IMR-90 (cell line): ENCODE measurements at regions not wholly inside any gene's neighbourhood (a gene's known extent, or its start where the extent isn't known, plus 50 kb on each side); places are given as distances from the start of the nearest gene placed in this dataset.

Source experiments
- ATAC-seq: fragments of 200-7000 bp; cut with Tn5 transposase; 2 replicates; pipeline ENCODE4 v1.9.1; 2020; ENCODE audit warnings: low read depth, mild to moderate bottlenecking, moderate library complexity
- BruUV-seq: library from RNA; stranded (reverse); fragments of 400-500 nt; replicated peaks from 2 replicates; lab custom pipeline; 2021; lab: Mats Ljungman, UMichigan
- CTCF ChIA-PET: fragments of 300-600 bp; formaldehyde crosslinking; extraction: SDS; loops from one replicate; lab custom pipeline; 2021; ENCODE audit warnings: antibody characterized with exemption; lab: Yijun Ruan, JAX
- POLR2A ChIA-PET: fragments of 300-600 bp; sonication (Branson Sonifier 250); formaldehyde crosslinking; loops from one replicate; lab custom pipeline; 2022; ENCODE audit warnings: antibody characterized with exemption; ENCODE audit not compliant: unreplicated experiment; lab: Charles Lee
- DNase-seq: peaks from one replicate; pipeline ENCODE4 v3.0.0; 2013
- H2AFZ ChIP-seq: replicated peaks from 2 replicates; pipeline ENCODE3; 2013; ENCODE audit warnings: low read length, mild to moderate bottlenecking; ENCODE audit not compliant: poor library complexity
- H2AK5ac ChIP-seq: 2 replicates; pipeline ENCODE4 v1.6.1; 2013; ENCODE audit warnings: low read depth, low read length, inconsistent platforms
- H2AK9ac ChIP-seq: replicated peaks from 2 replicates; pipeline ENCODE3; 2013; ENCODE audit warnings: mild to moderate bottlenecking, low read depth, low read length, moderate library complexity; ENCODE audit not compliant: poor library complexity
- H2BK120ac ChIP-seq: 2 replicates; pipeline ENCODE4 v1.6.1; 2013; ENCODE audit warnings: low read depth, low read length, inconsistent platforms
- H2BK15ac ChIP-seq: 3 replicates; pipeline ENCODE4 v1.6.1; 2013; ENCODE audit warnings: low read depth, low read length, inconsistent platforms
- H2BK20ac ChIP-seq: 2 replicates; pipeline ENCODE4 v1.6.1; 2013; ENCODE audit warnings: low read depth, mild to moderate bottlenecking, inconsistent platforms, low read length, moderate library complexity
- H2BK5ac ChIP-seq: 2 replicates; pipeline ENCODE4 v1.6.1; 2013; ENCODE audit warnings: mild to moderate bottlenecking, low read depth, low read length, inconsistent platforms; ENCODE audit not compliant: poor library complexity, severe bottlenecking
- H3K14ac ChIP-seq: replicated peaks from 2 replicates; pipeline ENCODE4 v1.6.1; 2013; ENCODE audit warnings: low read depth, low read length, inconsistent platforms
- H3K18ac ChIP-seq: 2 replicates; pipeline ENCODE4 v1.6.1; 2013; ENCODE audit warnings: low read depth, low read length, control low read depth
- H3K23ac ChIP-seq: 2 replicates; pipeline ENCODE4 v1.6.1; 2013; ENCODE audit warnings: low read depth, low read length, inconsistent platforms
- H3K27ac ChIP-seq: 2 replicates; pipeline ENCODE4 v1.5.1; 2013; ENCODE audit warnings: mild to moderate bottlenecking, control low read depth, low read length; ENCODE audit not compliant: insufficient read depth
- H3K27me3 ChIP-seq: 2 replicates; pipeline ENCODE4 v1.6.1; 2013; ENCODE audit warnings: low read length; ENCODE audit not compliant: control insufficient read depth, insufficient read depth
- H3K36me3 ChIP-seq: 2 replicates; pipeline ENCODE4 v1.6.1; 2013; ENCODE audit warnings: low read length, mixed read lengths; ENCODE audit not compliant: control insufficient read depth, insufficient read depth
- H3K4ac ChIP-seq: 2 replicates; pipeline ENCODE4 v1.6.1; 2013; ENCODE audit warnings: low read depth, low read length, inconsistent platforms
- H3K4me1 ChIP-seq: 2 replicates; pipeline ENCODE4 v1.6.1; 2013; ENCODE audit warnings: low read length, mixed read lengths; ENCODE audit not compliant: control insufficient read depth, insufficient read depth
- H3K4me2 ChIP-seq: 2 replicates; pipeline ENCODE4 v1.6.1; 2013; ENCODE audit warnings: low read depth, mild to moderate bottlenecking, control low read depth, low read length, moderate library complexity
- H3K4me3 ChIP-seq: 2 replicates; pipeline ENCODE4 v1.5.1; 2013; ENCODE audit warnings: low read depth, mild to moderate bottlenecking, control low read depth, low read length, moderate library complexity; ENCODE audit not compliant: insufficient read depth
- H3K56ac ChIP-seq: 2 replicates; pipeline ENCODE4 v1.6.1; 2013; ENCODE audit warnings: low read length, inconsistent platforms; ENCODE audit not compliant: insufficient read depth; ENCODE audit errors: extremely low read depth
- H3K79me1 ChIP-seq, 2 experiments: 2 replicates each; pipeline ENCODE4 v1.6.1; 2013; ENCODE audit warnings: low read length in 2 of 2, inconsistent platforms in 1 of 2, low read depth in 1 of 2
- H3K9ac ChIP-seq: 2 replicates; pipeline ENCODE4 v1.6.1; 2013; ENCODE audit warnings: low read depth, low read length, control low read depth
- H3K9me1 ChIP-seq: 2 replicates; pipeline ENCODE4 v1.6.1; 2013; ENCODE audit warnings: low read length, inconsistent platforms; ENCODE audit not compliant: insufficient read depth
- H3K9me3 ChIP-seq: 2 replicates; pipeline ENCODE4 v1.6.1; 2013; ENCODE audit warnings: low read length; ENCODE audit not compliant: control insufficient read depth, insufficient read depth
- H4K20me1 ChIP-seq: 2 replicates; pipeline ENCODE4 v1.6.1; 2013; ENCODE audit warnings: low read length, inconsistent platforms; ENCODE audit not compliant: insufficient read depth
- H4K5ac ChIP-seq: 2 replicates; pipeline ENCODE4 v1.6.1; 2013; ENCODE audit warnings: mild to moderate bottlenecking, low read depth, low read length, control low read depth
- H4K8ac ChIP-seq, 2 experiments: 2 replicates each; pipeline ENCODE4 v1.6.1; 2013; ENCODE audit warnings: low read depth in 2 of 2, low read length in 2 of 2, control low read depth in 1 of 2, inconsistent platforms in 1 of 2
- H4K91ac ChIP-seq: 2 replicates; pipeline ENCODE4 v1.6.1; 2013; ENCODE audit warnings: low read depth, low read length, inconsistent platforms; ENCODE audit not compliant: insufficient read depth
- BHLHE40 ChIP-seq: fragments of 150-350 bp; IDR thresholded peaks from 2 replicates; pipeline ENCODE4 v1.6.1; 2016; ENCODE audit warnings: mild to moderate bottlenecking, low read depth, low read length
- CEBPB ChIP-seq: IDR thresholded peaks from 2 replicates; pipeline ENCODE4 v1.6.1; 2012; ENCODE audit warnings: low read depth, low read length, improper control_type of control experiment
- CHD1 ChIP-seq: IDR thresholded peaks from 2 replicates; pipeline ENCODE4 v1.6.1; 2012; ENCODE audit warnings: low read depth, low read length, improper control_type of control experiment
- FOS ChIP-seq: fragments of 150-350 bp; IDR thresholded peaks from 2 replicates; pipeline ENCODE4 v1.6.1; 2016; ENCODE audit warnings: low read depth, low read length
- MAFK ChIP-seq: IDR thresholded peaks from 2 replicates; pipeline ENCODE4 v1.6.1; 2012; ENCODE audit warnings: low read depth, low read length, improper control_type of control experiment
- MAZ ChIP-seq: IDR thresholded peaks from 2 replicates; pipeline ENCODE4 v1.6.1; 2012; ENCODE audit warnings: low read depth, mild to moderate bottlenecking, low read length, improper control_type of control experiment, moderate library complexity, borderline replicate concordance
- MXI1 ChIP-seq: IDR thresholded peaks from 2 replicates; pipeline ENCODE4 v1.6.1; 2012; ENCODE audit warnings: low read depth, mild to moderate bottlenecking, low read length, moderate library complexity, borderline replicate concordance
- NFE2L2 ChIP-seq: fragments of 150-350 bp; IDR thresholded peaks from 2 replicates; pipeline ENCODE4 v1.6.1; 2016; ENCODE audit warnings: low read depth, mild to moderate bottlenecking, low read length
- POLR2A ChIP-seq: IDR thresholded peaks from 2 replicates; pipeline ENCODE4 v1.6.1; 2012; ENCODE audit warnings: mild to moderate bottlenecking, low read depth, low read length
- RAD21 ChIP-seq: IDR thresholded peaks from 2 replicates; pipeline ENCODE4 v1.6.1; 2012; ENCODE audit warnings: low read length, improper control_type of control experiment
- RCOR1 ChIP-seq: IDR thresholded peaks from 2 replicates; pipeline ENCODE4 v1.6.1; 2012; ENCODE audit warnings: mild to moderate bottlenecking, low read length, improper control_type of control experiment; ENCODE audit not compliant: insufficient replicate concordance
- RFX5 ChIP-seq: IDR thresholded peaks from 2 replicates; pipeline ENCODE4 v1.8.0; 2012; ENCODE audit warnings: low read depth, mild to moderate bottlenecking, low read length, moderate library complexity
- SMC3 ChIP-seq: fragments of 150-350 bp; IDR thresholded peaks from 2 replicates; pipeline ENCODE4 v1.6.1; 2016; ENCODE audit warnings: low read depth, mild to moderate bottlenecking, antibody characterized with exemption, low read length, moderate library complexity
- WGBS, 2 experiments: methylation state at CpG; one replicate each; pipeline versions ENCODE4 v1.1.5 to v1.1.7; 2013; ENCODE audit warnings: missing lambda C conversion rate in 2 of 2; ENCODE audit not compliant: insufficient read length in 1 of 2; ENCODE audit errors: extremely low coverage in 2 of 2; 5-methylcytosine and 5-hydroxymethylcytosine counted together
- dilution Hi-C: fragments of 300-500 bp; cut with HindIII; formaldehyde crosslinking; loops from one replicate; pipeline ENCODE4 v1.14.3; 2018; ENCODE audit warnings: low sequenced_read_pairs; ENCODE audit not compliant: unreplicated experiment
- in situ Hi-C: fragments of 300-500 bp; cut with MboI; formaldehyde crosslinking; loops from 3 replicates; pipeline ENCODE4 v1.14.3; 2019; ENCODE audit warnings: low sequenced_read_pairs, inconsistent platforms, mixed read lengths
- intact Hi-C: fragments of 100-400 bp; cut with micrococcal nuclease; formaldehyde crosslinking; loops from 2 replicates; pipeline ENCODE4 v1.10.0; 2022
- TF ChIP-seq, protein P1 (sequence below): conservative IDR thresholded peaks from 2 replicates; pipeline ENCODE4 v1.5.1; 2012; ENCODE audit warnings: mild to moderate bottlenecking, low read depth, low read length, improper control_type of control experiment
- TF ChIP-seq, protein P2 (sequence below): fragments of 150-350 bp; IDR thresholded peaks from 2 replicates; pipeline ENCODE4 v1.6.1; 2016; ENCODE audit warnings: low read depth, mild to moderate bottlenecking, low read length, moderate library complexity, borderline replicate concordance
- TF ChIP-seq, protein P3 (sequence below): fragments of 150-350 bp; IDR thresholded peaks from 2 replicates; pipeline ENCODE4 v1.6.1; 2017; ENCODE audit warnings: mild to moderate bottlenecking, antibody characterized with exemption, low read length, low read depth

DNA sequence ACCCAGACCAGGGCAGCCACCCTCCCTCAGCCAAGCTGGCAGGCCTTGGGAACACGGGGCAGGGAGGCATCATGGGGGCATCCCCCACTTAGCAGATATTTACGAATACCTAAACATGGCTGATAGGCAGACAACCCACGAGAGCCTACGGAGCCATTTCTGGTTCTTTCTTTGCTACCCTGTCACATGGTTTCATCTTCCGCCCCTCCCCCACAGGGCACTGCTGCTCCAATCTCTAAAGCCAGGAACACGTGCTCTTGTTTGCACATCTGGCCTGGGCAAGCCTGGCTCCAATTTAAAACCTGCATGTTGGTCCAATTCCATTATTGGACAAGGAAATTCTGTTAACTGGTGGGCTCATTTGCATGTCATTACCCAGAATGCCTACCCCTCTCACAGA, 447.4 kb upstream of the NR2F2 start:
- no peak for TF ChIP-seq RCOR1
- TF ChIP-seq CEBPB, result no peak
- TF ChIP-seq MXI1, result no peak
- TF ChIP-seq NFE2L2, result no peak
- TF ChIP-seq CHD1, result no peak
- TF ChIP-seq, protein P1, sequence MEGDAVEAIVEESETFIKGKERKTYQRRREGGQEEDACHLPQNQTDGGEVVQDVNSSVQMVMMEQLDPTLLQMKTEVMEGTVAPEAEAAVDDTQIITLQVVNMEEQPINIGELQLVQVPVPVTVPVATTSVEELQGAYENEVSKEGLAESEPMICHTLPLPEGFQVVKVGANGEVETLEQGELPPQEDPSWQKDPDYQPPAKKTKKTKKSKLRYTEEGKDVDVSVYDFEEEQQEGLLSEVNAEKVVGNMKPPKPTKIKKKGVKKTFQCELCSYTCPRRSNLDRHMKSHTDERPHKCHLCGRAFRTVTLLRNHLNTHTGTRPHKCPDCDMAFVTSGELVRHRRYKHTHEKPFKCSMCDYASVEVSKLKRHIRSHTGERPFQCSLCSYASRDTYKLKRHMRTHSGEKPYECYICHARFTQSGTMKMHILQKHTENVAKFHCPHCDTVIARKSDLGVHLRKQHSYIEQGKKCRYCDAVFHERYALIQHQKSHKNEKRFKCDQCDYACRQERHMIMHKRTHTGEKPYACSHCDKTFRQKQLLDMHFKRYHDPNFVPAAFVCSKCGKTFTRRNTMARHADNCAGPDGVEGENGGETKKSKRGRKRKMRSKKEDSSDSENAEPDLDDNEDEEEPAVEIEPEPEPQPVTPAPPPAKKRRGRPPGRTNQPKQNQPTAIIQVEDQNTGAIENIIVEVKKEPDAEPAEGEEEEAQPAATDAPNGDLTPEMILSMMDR, result no peak
- TF ChIP-seq, protein P2, sequence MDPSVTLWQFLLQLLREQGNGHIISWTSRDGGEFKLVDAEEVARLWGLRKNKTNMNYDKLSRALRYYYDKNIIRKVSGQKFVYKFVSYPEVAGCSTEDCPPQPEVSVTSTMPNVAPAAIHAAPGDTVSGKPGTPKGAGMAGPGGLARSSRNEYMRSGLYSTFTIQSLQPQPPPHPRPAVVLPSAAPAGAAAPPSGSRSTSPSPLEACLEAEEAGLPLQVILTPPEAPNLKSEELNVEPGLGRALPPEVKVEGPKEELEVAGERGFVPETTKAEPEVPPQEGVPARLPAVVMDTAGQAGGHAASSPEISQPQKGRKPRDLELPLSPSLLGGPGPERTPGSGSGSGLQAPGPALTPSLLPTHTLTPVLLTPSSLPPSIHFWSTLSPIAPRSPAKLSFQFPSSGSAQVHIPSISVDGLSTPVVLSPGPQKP, result no peak
- no peak for TF ChIP-seq RFX5
- no peak for TF ChIP-seq BHLHE40
- TF ChIP-seq FOS, result no peak
- no peak for TF ChIP-seq RAD21
- no peak for TF ChIP-seq MAZ
- no peak for TF ChIP-seq MAFK
- TF ChIP-seq POLR2A, result no peak
- TF ChIP-seq, protein P3, sequence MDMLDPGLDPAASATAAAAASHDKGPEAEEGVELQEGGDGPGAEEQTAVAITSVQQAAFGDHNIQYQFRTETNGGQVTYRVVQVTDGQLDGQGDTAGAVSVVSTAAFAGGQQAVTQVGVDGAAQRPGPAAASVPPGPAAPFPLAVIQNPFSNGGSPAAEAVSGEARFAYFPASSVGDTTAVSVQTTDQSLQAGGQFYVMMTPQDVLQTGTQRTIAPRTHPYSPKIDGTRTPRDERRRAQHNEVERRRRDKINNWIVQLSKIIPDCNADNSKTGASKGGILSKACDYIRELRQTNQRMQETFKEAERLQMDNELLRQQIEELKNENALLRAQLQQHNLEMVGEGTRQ, result no peak
- TF ChIP-seq SMC3, result no peak

More for the DNA sequence above, 447.4 kb upstream of the NR2F2 start:
- Histone ChIP-seq H4K5ac (no peak overlapping the region), H3K36me3 (no peaks in the 10 kb centered on the region), H3K4ac (no peak overlapping the region), H3K9me1 (no peaks in the 10 kb centered on the region; the same call in 1 of the 2 replicates), H3K14ac (no peak overlapping the region), H3K23ac (no peak overlapping the region), H3K9ac (no peak overlapping the region), H3K4me1 (peaks cover 7% of the 10 kb centered on the region), H2AK9ac (no peak overlapping the region), H2AFZ (no peak overlapping the region), H3K9me3 (no peaks in the 10 kb centered on the region), H2BK20ac (no peak overlapping the region), H2AK5ac (no peak overlapping the region), H4K20me1 (no peaks in the 10 kb centered on the region), H4K91ac (no peak overlapping the region), H4K8ac (no peak overlapping the region), H2BK5ac (no peak overlapping the region), H3K18ac (no peak overlapping the region), H3K27ac (no peak overlapping the region), H3K79me1 (no peaks in the 10 kb centered on the region), H3K4me3 (no peak overlapping the region), H2BK15ac (no peak overlapping the region), H3K56ac (no peak overlapping the region), H3K4me2 (no peak overlapping the region), H2BK120ac (no peak overlapping the region), H3K27me3 (no peaks in the 10 kb centered on the region)
- dilution Hi-C loops (no loop called here), in situ Hi-C loops (no loop called here), intact Hi-C loops (no loop called here)
- CTCF ChIA-PET, result no interaction called here
- ATAC-seq (no peak), DNase-seq (no peak)
- BruUV-seq, result no TSS peak
- POLR2A ChIA-PET, result no interaction called here
- 96% methylated on average over 6 of the region's 6 CpGs; no CpG with 5 or more reads in 1 of the 2 experiments for WGBS, 2 experiments
